KMS-11 (cell line): ENCODE measurements at regions not wholly inside any gene's neighbourhood (a gene's known extent, or its start where the extent isn't known, plus 50 kb on each side); places are given as distances from the start of the nearest gene placed in this dataset.

Source experiments
- H2AFZ ChIP-seq: fragments of 200-600 bp; sonication (generic); 2 replicates; pipeline ENCODE4 v1.6.1; 2016; ENCODE audit warnings: antibody characterized with exemption, mixed run types, low read depth
- H3K27ac ChIP-seq: fragments of 200-600 bp; sonication (generic); 2 replicates; pipeline ENCODE4 v1.6.1; 2016; ENCODE audit warnings: mild to moderate bottlenecking, mixed run types
- H3K27me3 ChIP-seq: fragments of 200-600 bp; sonication (generic); 2 replicates; pipeline ENCODE4 v1.6.1; 2017; ENCODE audit warnings: mild to moderate bottlenecking, low read depth, mixed run types, moderate library complexity; ENCODE audit not compliant: insufficient read depth
- H3K36me3 ChIP-seq: fragments of 200-600 bp; sonication (generic); 2 replicates; pipeline ENCODE4 v1.6.1; 2017; ENCODE audit warnings: mild to moderate bottlenecking, mixed run types; ENCODE audit not compliant: insufficient read depth
- H3K4me1 ChIP-seq: fragments of 200-600 bp; sonication (generic); 2 replicates; pipeline ENCODE4 v1.6.1; 2016; ENCODE audit warnings: mild to moderate bottlenecking, low read depth, mixed run types; ENCODE audit not compliant: poor library complexity, severe bottlenecking
- H3K4me2 ChIP-seq: fragments of 200-600 bp; sonication (generic); 2 replicates; pipeline ENCODE4 v1.7.0; 2016; ENCODE audit warnings: mild to moderate bottlenecking, mixed run types
- H3K4me3 ChIP-seq: fragments of 200-600 bp; sonication (generic); IDR thresholded peaks from 2 replicates; pipeline ENCODE4 v1.6.1; 2017; ENCODE audit warnings: low read depth, low read length, mixed read lengths; ENCODE audit not compliant: insufficient read depth
- H3K79me2 ChIP-seq: fragments of 200-600 bp; sonication (generic); 2 replicates; pipeline ENCODE4 v1.6.1; 2016; ENCODE audit warnings: low read depth, mixed run types; ENCODE audit not compliant: insufficient read depth
- H3K9ac ChIP-seq: fragments of 200-600 bp; sonication (generic); 2 replicates; pipeline ENCODE4 v1.6.1; 2016; ENCODE audit warnings: mild to moderate bottlenecking, mixed run types
- H4K20me1 ChIP-seq: fragments of 200-600 bp; sonication (generic); 2 replicates; pipeline ENCODE4 v1.6.1; 2016; ENCODE audit warnings: mild to moderate bottlenecking, mixed run types; ENCODE audit not compliant: insufficient read depth
- CTCF ChIP-seq: fragments of 200-600 bp; sonication (generic); conservative IDR thresholded peaks from 2 replicates; pipeline ENCODE4 v1.6.1; 2017; ENCODE audit warnings: low read depth, mild to moderate bottlenecking, antibody characterized with exemption, low read length, moderate library complexity, mixed read lengths

- H4K20me1 ChIP-seq: no peaks in the 10 kb centered on the region
- H3K4me3 ChIP-seq: no peak overlapping the region
- H3K27me3 ChIP-seq: no peaks in the 10 kb centered on the region
- no peaks in the 10 kb centered on the region for H3K79me2 ChIP-seq
- H3K4me1 ChIP-seq: no peaks in the 10 kb centered on the region
- H3K36me3 ChIP-seq: no peaks in the 10 kb centered on the region
- H3K4me2 ChIP-seq: no peak overlapping the region
- H3K9ac ChIP-seq: no peak overlapping the region
- H3K27ac ChIP-seq: no peak overlapping the region
- no peak overlapping the region for H2AFZ ChIP-seq
- TF ChIP-seq CTCF: no peak
Observed at GRCh38 chrX:20711366-20711765, 444.7 kb upstream of the RPS6KA3 start.

- H3K4me2 ChIP-seq: no peak overlapping the region
- no peak for TF ChIP-seq CTCF
- H3K36me3 ChIP-seq: no peaks in the 10 kb centered on the region
- no peak overlapping the region for H3K4me3 ChIP-seq
- no peaks in the 10 kb centered on the region for H3K79me2 ChIP-seq
- H4K20me1 ChIP-seq: no peaks in the 10 kb centered on the region
- H3K27ac ChIP-seq: no peak overlapping the region
- no peak overlapping the region for H3K9ac ChIP-seq
- no peaks in the 10 kb centered on the region for H3K27me3 ChIP-seq
- no peaks in the 10 kb centered on the region for H3K4me1 ChIP-seq
- no peak overlapping the region for H2AFZ ChIP-seq
Observed at GRCh38 chrX:20693078-20693477, 426.4 kb upstream of the RPS6KA3 start.

- TF ChIP-seq CTCF: no peak
Observed at GRCh38 chrX:20686256-20686655, 419.5 kb upstream of the RPS6KA3 start.

GRCh38 chrX:20685652-20686051, 418.9 kb upstream of the RPS6KA3 start:
- Histone ChIP-seq H4K20me1 (no peaks in the 10 kb centered on the region), H3K9ac (no peak overlapping the region), H3K27ac (no peak overlapping the region), H2AFZ (no peak overlapping the region), H3K4me3 (no peak overlapping the region), H3K79me2 (no peaks in the 10 kb centered on the region), H3K27me3 (no peaks in the 10 kb centered on the region), H3K36me3 (no peaks in the 10 kb centered on the region), H3K4me1 (no peaks in the 10 kb centered on the region), H3K4me2 (no peak overlapping the region)
- no peak for TF ChIP-seq CTCF

More at GRCh38 chrX:20686256-20686655, 419.5 kb upstream of the RPS6KA3 start:
- Histone ChIP-seq H3K4me1 (no peaks in the 10 kb centered on the region), H3K36me3 (no peaks in the 10 kb centered on the region), H2AFZ (no peak overlapping the region), H3K79me2 (no peaks in the 10 kb centered on the region), H4K20me1 (no peaks in the 10 kb centered on the region), H3K9ac (no peak overlapping the region), H3K4me2 (no peak overlapping the region), H3K27ac (no peak overlapping the region), H3K4me3 (no peak overlapping the region), H3K27me3 (no peaks in the 10 kb centered on the region)
